Activated T-cell treated with anti-CD3 and anti-CD28 coated beads, Interleukin-2, amount 50 U/mL, for 72 hours (primary cell): ENCODE measurements at regions not wholly inside any gene's neighbourhood (a gene's known extent, or its start where the extent isn't known, plus 50 kb on each side); places are given as distances from the start of the nearest gene placed in this dataset.
A peak's percentile ranks its signal among the peaks of the same experiment; 100 is the strongest.

Experiments
- ATAC-seq, 2 donors: fragments of 150-1000 bp; cut with Tn5 transposase; replicated peaks in 1 of 2; 2 replicates each; pipeline ENCODE4 v1.10.0; 2021; ENCODE audit warnings: moderate library complexity in 2 of 2, mild to moderate bottlenecking in 1 of 2
- DNase-seq, 2 donors: peaks; one replicate each; pipeline ENCODE4 v3.0.0; 2021 to 2022; ENCODE audit warnings: mixed read lengths in 1 of 2
- H3K27ac Mint-ChIP-seq: one replicate; pipeline ENCODE4 v1.8.0; 2022; ENCODE audit warnings: mild to moderate bottlenecking, moderate library complexity, mixed read lengths
- H3K27me3 Mint-ChIP-seq: one replicate; pipeline ENCODE4 v1.8.0; 2022; ENCODE audit warnings: low read depth, mixed read lengths
- H3K36me3 Mint-ChIP-seq, 2 donors: one replicate each; pipeline ENCODE4 v1.8.0; 2022; ENCODE audit warnings: mixed read lengths in 2 of 2, mild to moderate bottlenecking in 1 of 2; ENCODE audit not compliant: insufficient read depth in 2 of 2
- H3K4me1 Mint-ChIP-seq: one replicate; pipeline ENCODE4 v1.8.0; 2022; ENCODE audit warnings: low read depth, mixed read lengths
- H3K4me3 Mint-ChIP-seq, 2 donors: one replicate each; pipeline ENCODE4 v1.8.0; 2022; ENCODE audit warnings: mild to moderate bottlenecking in 2 of 2, mixed read lengths in 2 of 2, moderate library complexity in 2 of 2
- H3K9me3 Mint-ChIP-seq, 2 donors: one replicate each; pipeline ENCODE4 v1.8.0; 2022; ENCODE audit warnings: mixed read lengths in 2 of 2

- Mint-ChIP-seq H3K36me3 (peaks cover 5 to 9% of the 10 kb centered on the region in 2 donors), H3K4me1 (peaks cover 4% of the 10 kb centered on the region), H3K9me3 (peaks cover 4 to 10% of the 10 kb centered on the region in 2 donors), H3K27me3 (peaks cover 14% of the 10 kb centered on the region), H3K27ac (no peak overlapping the region), H3K4me3 (no peak overlapping the region)
- ATAC-seq (no peak), DNase-seq (no peak)
Measured at GRCh38 chrX:38965888-38966287, 164.6 kb downstream of the MID1IP1 start.

DNA sequence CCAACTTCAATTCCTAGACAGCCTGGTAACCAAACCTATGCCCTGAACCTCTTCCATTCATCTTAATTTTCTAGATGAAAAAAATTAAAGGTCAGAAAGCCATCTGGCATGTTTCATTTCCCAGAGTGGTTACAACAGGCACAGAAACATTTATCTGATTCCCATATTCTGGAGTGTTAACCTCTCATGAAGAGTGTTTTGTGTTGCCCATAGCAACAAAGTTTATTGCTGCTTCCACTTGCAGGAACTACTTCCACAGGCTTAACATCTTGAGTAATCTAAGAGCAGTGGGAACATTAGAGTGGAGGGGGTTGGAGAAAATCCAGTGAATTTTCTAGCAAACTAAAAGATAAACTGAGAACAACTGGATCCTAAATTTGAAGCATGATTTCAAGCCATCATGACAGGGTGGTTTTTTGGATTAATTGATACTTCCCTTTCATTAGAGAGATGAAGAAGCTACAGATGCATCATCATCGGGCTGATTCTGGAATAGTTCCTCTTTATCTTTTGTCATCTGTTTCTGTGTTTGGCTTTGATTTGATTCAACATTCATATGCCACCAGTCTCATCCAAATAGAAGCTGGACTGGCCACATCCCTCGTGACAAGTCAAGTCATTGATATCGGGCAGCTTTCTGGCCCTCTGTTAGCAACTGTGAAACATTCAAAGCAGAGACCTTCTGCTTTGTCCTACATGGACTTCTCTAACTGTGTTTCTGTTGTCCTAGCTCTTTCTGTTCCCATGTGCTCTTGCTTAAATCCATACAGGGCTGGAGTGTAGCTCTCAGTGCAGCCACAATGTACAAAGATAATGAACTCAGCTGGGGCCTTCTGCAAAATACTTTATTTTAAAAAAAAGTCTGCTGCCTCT, 167.3 kb downstream of the MID1IP1 start:
- Mint-ChIP-seq H3K27me3 (peaks cover 18% of the 10 kb centered on the region), H3K9me3 (peaks cover 4 to 6% of the 10 kb centered on the region in 2 donors), H3K4me1 (peaks cover 11% of the 10 kb centered on the region), H3K36me3 (peaks cover 5 to 10% of the 10 kb centered on the region in 2 donors), H3K4me3 (no peak overlapping the region), H3K27ac (no peak overlapping the region)
- DNase-seq (no peak), ATAC-seq (no peak)

DNA sequence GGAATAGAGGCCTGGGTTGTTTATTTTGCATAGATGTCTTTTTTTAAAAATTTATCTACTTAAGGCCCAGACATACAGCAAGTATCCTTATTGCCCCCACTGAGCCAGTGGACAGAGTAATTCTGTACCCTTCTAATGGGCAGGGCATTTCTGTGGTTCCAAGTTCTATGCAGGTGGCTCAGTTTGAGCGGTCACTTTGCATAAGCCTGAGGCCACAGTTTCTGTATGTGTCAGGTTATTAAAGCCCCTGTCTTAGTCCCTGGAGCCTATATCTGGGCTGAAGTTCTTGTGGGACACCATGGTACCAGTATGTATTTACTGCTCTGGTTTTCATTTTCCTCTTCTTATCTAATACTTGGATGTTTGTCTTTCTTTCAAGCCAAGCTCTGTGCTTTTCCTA, 168.8 kb downstream of the MID1IP1 start:
- peaks cover 11% of the 10 kb centered on the region for H3K4me1 Mint-ChIP-seq
- no peak overlapping the region for H3K27ac Mint-ChIP-seq
- no peak for ATAC-seq
- no peak overlapping the region for H3K4me3 Mint-ChIP-seq
- H3K36me3 Mint-ChIP-seq, result peaks cover 0 to 5% of the 10 kb centered on the region in 2 donors
- H3K27me3 Mint-ChIP-seq, result peaks cover 18% of the 10 kb centered on the region
- peaks cover 0 to 1% of the 10 kb centered on the region in 2 donors for H3K9me3 Mint-ChIP-seq
- no peak for DNase-seq

GRCh38 chrX:38970845-38971244, 169.6 kb downstream of the MID1IP1 start:
- peaks cover 18% of the 10 kb centered on the region for H3K27me3 Mint-ChIP-seq
- peak overlapping the region in 1 of 2 donors; percentile 31 for H3K4me3 Mint-ChIP-seq
- peaks cover 0 to 1% of the 10 kb centered on the region in 2 donors for H3K9me3 Mint-ChIP-seq
- H3K4me1 Mint-ChIP-seq, result peaks cover 11% of the 10 kb centered on the region
- peak overlapping the region; percentile 4 for H3K27ac Mint-ChIP-seq
- ATAC-seq (peak; percentile 97 to 99), DNase-seq (peak; percentile 15 to 42)
- H3K36me3 Mint-ChIP-seq, result peaks cover 0 to 5% of the 10 kb centered on the region in 2 donors

DNA sequence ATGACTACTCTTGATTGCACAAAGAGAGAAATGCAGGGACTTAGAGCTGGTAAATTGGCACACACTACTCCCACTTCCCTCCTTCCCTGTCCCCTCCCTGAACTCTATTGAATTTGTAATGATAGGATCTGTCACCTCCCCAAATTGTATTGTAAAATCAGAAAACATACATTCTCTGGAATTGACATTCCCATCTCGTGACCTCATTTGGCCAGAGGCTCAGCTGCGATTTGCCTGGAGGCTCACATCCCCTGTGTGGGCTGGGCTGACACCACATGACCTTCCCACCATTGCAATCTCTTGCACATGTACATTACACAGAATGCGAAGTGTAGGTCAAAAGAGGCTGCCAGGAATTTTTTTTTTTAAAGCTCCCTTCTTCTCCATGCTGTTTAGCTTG, 172.1 kb downstream of the MID1IP1 start:
- DNase-seq, result no peak
- H3K36me3 Mint-ChIP-seq, result peaks cover 0 to 5% of the 10 kb centered on the region in 2 donors
- H3K4me3 Mint-ChIP-seq, result no peak overlapping the region

DNA sequence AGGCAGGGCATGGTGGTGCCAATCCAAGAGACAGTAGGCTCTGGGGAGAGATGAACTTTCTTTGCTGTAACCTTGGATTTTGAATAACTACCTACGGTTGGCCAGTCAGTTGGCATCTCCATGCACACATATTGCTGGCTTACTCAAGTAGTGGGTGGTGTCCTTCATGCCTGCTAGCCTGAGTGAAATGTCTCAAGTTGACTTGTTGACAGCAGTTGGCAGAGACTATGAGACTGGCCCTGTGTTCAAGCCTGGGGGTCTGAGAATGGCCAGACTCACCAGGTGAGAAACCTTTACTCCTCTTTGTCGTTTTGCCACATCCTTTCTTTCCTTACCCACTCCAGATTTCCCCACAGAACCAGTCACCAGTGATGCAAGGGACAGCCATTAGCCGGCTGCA, 173.3 kb downstream of the MID1IP1 start:
- H3K36me3 Mint-ChIP-seq, result peaks cover 0 to 5% of the 10 kb centered on the region in 2 donors
- H3K27me3 Mint-ChIP-seq, result peaks cover 14% of the 10 kb centered on the region
- no peak overlapping the region for H3K4me3 Mint-ChIP-seq
- no peak overlapping the region for H3K27ac Mint-ChIP-seq
- H3K9me3 Mint-ChIP-seq, result peaks cover 0 to 1% of the 10 kb centered on the region in 2 donors
- DNase-seq (no peak), ATAC-seq (no peak)
- H3K4me1 Mint-ChIP-seq, result peaks cover 11% of the 10 kb centered on the region

More for the DNA sequence above, 172.1 kb downstream of the MID1IP1 start:
- Mint-ChIP-seq H3K27me3 (peaks cover 9% of the 10 kb centered on the region), H3K9me3 (peaks cover 0 to 1% of the 10 kb centered on the region in 2 donors), H3K27ac (no peak overlapping the region), H3K4me1 (peaks cover 11% of the 10 kb centered on the region)
- no peak for ATAC-seq

DNA sequence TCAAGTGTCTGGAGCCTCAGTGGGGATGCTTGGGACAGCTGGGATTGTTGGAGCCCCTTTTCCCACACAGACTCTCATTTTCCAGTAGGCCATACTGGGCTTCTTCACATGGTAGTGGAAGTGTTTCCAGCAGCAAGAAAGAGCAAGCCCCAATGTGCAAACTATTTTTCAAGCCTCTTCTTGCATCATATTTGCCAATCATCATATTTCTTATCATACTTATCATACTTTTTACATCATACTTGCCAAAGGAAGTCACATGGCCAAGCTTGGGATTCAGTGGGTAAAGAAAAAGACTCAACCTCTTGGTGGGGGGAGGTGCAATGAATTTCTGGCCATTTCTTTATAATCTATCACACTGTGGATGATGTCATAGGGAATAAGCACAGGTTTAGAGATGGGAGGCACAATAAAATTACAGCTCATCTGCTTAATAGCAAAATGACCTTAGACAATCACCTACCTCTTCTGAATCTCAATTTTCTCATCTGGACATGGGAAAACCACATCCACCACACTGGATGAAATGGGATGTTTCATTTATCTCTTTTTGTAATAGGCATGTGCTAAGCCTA, 174.2 kb downstream of the MID1IP1 start:
- peaks cover 0 to 1% of the 10 kb centered on the region in 2 donors for H3K9me3 Mint-ChIP-seq
- peaks cover 0 to 5% of the 10 kb centered on the region in 2 donors for H3K36me3 Mint-ChIP-seq
- DNase-seq (no peak), ATAC-seq (no peak)
- peaks cover 11% of the 10 kb centered on the region for H3K4me1 Mint-ChIP-seq
- peaks cover 13% of the 10 kb centered on the region for H3K27me3 Mint-ChIP-seq
- H3K4me3 Mint-ChIP-seq, result no peak overlapping the region
- no peak overlapping the region for H3K27ac Mint-ChIP-seq

DNA sequence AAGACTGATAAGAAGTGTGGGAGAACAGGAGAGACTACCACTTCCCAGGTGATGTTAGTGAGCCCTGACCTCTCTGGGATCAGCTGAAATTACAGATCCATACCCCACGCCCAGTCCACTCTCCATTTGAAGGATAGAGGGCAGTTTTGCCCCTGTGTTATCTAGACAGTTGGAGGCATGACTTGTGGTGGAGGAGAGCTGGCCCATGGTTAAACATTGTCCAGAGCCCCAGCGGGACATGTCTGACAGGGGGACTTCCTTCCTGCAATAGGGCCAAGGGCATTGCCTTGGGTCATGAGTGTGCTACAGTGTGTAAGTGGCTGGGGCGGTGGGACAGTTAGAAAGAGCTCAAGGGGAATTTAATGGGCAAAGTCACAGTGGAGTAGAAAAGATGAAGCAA, 181.1 kb downstream of the MID1IP1 start:
- peaks cover 26% of the 10 kb centered on the region for H3K27me3 Mint-ChIP-seq
- no peaks in the 10 kb centered on the region for H3K36me3 Mint-ChIP-seq
- no peaks in the 10 kb centered on the region for H3K9me3 Mint-ChIP-seq
- DNase-seq (no peak), ATAC-seq (no peak)
- no peak overlapping the region for H3K4me3 Mint-ChIP-seq
- no peak overlapping the region for H3K27ac Mint-ChIP-seq
- no peaks in the 10 kb centered on the region for H3K4me1 Mint-ChIP-seq

DNA sequence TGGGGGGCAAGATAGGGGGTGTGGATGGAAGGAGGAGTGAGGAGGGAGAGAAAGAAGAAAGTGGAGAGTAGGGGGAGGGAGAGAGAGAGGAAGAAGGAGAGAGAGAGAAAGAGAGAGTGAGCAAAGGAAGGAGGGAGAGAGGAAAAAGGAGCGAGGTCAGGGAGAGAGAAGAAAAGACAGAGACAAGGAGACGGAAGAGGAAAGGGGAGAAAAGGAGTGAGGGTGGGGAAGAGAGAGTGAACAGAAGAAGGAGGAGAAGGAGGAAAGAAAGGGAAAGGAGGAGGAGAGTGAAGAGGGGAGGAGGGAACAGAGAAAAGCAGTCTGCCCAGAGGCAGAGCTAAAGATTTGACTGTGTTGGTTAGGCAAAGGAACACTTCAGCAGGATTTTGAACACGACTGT, 181.6 kb downstream of the MID1IP1 start:
- Mint-ChIP-seq H3K27me3 (peaks cover 27% of the 10 kb centered on the region), H3K27ac (peak overlapping the region; percentile 63), H3K9me3 (no peaks in the 10 kb centered on the region), H3K36me3 (no peaks in the 10 kb centered on the region), H3K4me3 (no peak overlapping the region), H3K4me1 (no peaks in the 10 kb centered on the region)
- DNase-seq (no peak), ATAC-seq (no peak)

DNA sequence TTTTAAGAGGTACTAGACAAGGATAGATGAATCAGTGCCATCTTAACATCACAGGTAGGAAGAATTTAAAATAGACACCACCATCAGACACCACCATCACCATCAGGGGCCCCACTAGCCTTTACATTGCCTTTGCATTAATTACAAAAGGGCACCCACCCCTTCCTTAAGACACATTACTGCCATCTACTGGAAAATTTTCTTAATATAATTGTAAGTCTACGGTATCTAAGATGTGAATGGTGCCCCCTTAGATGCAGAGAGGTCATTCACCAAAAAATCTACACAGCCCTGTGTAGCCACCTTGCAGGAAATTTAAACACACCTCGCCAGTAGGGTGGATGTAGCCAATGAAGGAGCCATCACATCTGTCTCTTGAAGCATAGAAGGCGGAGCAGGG, 184.1 kb downstream of the MID1IP1 start:
- H3K27me3 Mint-ChIP-seq, result peaks cover 29% of the 10 kb centered on the region
- no peaks in the 10 kb centered on the region for H3K4me1 Mint-ChIP-seq
- H3K4me3 Mint-ChIP-seq, result no peak overlapping the region
- no peaks in the 10 kb centered on the region for H3K9me3 Mint-ChIP-seq
- DNase-seq, result peak in 1 of 2 donors; percentile 0
- no peak overlapping the region for H3K27ac Mint-ChIP-seq
- ATAC-seq, result peak; percentile 59 to 64
- H3K36me3 Mint-ChIP-seq, result no peaks in the 10 kb centered on the region

DNA sequence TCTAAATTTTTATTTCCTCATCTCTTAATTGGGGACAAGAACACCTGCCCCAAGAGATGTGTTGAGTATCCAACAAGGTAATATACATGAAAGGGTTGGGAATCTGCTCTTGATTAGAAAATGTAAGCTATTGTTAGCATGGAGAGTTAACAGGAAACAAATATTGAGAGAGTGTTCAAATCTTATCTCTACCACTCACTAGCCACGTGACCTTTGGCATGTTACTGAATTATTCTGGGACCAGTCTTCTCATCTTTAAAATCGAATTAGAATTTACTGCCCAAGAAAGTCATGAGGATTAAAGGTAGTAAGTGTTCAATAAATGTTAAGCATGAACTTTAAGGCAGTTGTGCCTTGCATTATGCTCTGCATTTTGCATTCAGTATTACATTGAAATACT, 184.7 kb downstream of the MID1IP1 start:
- H3K27me3 Mint-ChIP-seq, result peaks cover 29% of the 10 kb centered on the region
- H3K9me3 Mint-ChIP-seq, result no peaks in the 10 kb centered on the region
- H3K4me3 Mint-ChIP-seq, result no peak overlapping the region
- H3K27ac Mint-ChIP-seq, result no peak overlapping the region
- no peaks in the 10 kb centered on the region for H3K4me1 Mint-ChIP-seq
- H3K36me3 Mint-ChIP-seq, result no peaks in the 10 kb centered on the region
- ATAC-seq (no peak), DNase-seq (no peak)

GRCh38 chrX:38986586-38986985, 185.3 kb downstream of the MID1IP1 start:
- no peaks in the 10 kb centered on the region for H3K36me3 Mint-ChIP-seq
- no peak overlapping the region for H3K27ac Mint-ChIP-seq
- H3K4me1 Mint-ChIP-seq, result no peaks in the 10 kb centered on the region
- H3K4me3 Mint-ChIP-seq, result no peak overlapping the region
- no peak for ATAC-seq
- no peaks in the 10 kb centered on the region for H3K9me3 Mint-ChIP-seq
- peaks cover 29% of the 10 kb centered on the region for H3K27me3 Mint-ChIP-seq
- DNase-seq, result no peak

DNA sequence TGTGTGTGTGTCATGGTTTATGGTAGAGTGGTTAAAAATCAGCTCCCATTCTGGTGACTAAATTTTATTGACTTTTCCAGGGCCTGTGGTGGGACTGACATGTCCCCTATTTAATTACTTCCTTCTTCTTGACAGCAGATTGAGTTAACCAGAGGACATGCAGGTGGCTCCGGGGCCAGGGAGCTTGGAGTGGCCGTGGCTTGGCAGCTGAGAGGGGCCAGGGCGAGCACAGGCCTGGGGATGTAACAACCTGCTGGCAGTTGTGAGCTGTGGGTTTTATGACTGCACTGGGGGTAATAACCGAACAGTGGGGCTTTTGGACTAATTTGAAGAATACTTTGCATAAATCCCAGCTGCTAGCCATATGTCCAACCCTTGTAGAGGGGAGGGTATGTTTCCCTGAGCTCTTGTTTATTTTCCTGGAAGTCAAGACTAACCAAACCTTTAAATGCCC, 186.0 kb downstream of the MID1IP1 start:
- H3K27me3 Mint-ChIP-seq, result peaks cover 29% of the 10 kb centered on the region
- ATAC-seq, result no peak
- no peak overlapping the region for H3K4me3 Mint-ChIP-seq
- H3K36me3 Mint-ChIP-seq, result no peaks in the 10 kb centered on the region
- no peak overlapping the region for H3K27ac Mint-ChIP-seq
- no peaks in the 10 kb centered on the region for H3K4me1 Mint-ChIP-seq
- no peaks in the 10 kb centered on the region for H3K9me3 Mint-ChIP-seq
- DNase-seq, result no peak
